SJSA1 (cell line): ENCODE measurements at regions not wholly inside any gene's neighbourhood (a gene's known extent, or its start where the extent isn't known, plus 50 kb on each side); places are given as distances from the start of the nearest gene placed in this dataset.

Experiments used
- DNase-seq, 2 experiments: peaks; one replicate each; pipeline ENCODE4 v3.0.0-alpha.2; 2015 to 2020; ENCODE audit warnings: low spot score in 2 of 2, low read depth in 1 of 2
- H3K27ac ChIP-seq: fragments of 250-450 bp; sonication (Bioruptor Pico); 2 replicates; pipeline ENCODE4 v1.5.1; 2020; ENCODE audit warnings: mild to moderate bottlenecking, moderate library complexity
- H3K27me3 ChIP-seq: fragments of 250-450 bp; sonication (Bioruptor Pico); replicated peaks from 2 replicates; pipeline ENCODE4 v1.5.1; 2020; ENCODE audit warnings: mild to moderate bottlenecking, moderate library complexity
- H3K36me3 ChIP-seq: fragments of 250-450 bp; sonication (Bioruptor Pico); 2 replicates; pipeline ENCODE4 v1.5.1; 2020; ENCODE audit warnings: mild to moderate bottlenecking
- H3K4me1 ChIP-seq: fragments of 250-450 bp; sonication (Bioruptor Pico); replicated peaks from 2 replicates; pipeline ENCODE4 v1.6.1; 2021; ENCODE audit warnings: mild to moderate bottlenecking
- H3K4me3 ChIP-seq: fragments of 250-450 bp; sonication (Bioruptor Pico); 2 replicates; pipeline ENCODE4 v1.5.1; 2020; ENCODE audit warnings: mild to moderate bottlenecking
- H3K9me3 ChIP-seq: fragments of 250-450 bp; sonication (Bioruptor Pico); replicated peaks from 2 replicates; pipeline ENCODE4 v1.5.1; 2020; ENCODE audit warnings: mild to moderate bottlenecking

DNA sequence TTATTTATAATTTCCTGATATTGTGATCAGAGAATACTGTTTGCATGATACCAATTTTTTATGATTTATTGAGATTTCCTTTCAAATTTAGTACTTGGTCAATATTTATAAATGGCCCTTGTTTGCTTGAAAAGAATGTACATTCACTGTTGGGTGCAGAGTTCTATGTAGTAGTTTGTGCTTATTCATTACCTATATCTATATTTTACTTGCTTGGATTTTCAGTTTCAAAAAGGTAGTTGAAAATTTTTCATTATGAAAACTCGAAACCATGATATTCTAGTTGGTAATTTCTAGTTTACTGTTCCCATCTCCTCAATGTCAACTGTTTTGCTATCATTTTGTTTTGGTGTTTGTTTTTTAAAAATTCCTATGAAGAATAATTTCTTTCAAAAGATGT is 155.7 kb downstream of the AASDHPPT start:
- H3K27me3 ChIP-seq: no peaks in the 10 kb centered on the region
- H3K36me3 ChIP-seq: no peaks in the 10 kb centered on the region
- DNase-seq: no peak
- no peak overlapping the region for H3K27ac ChIP-seq
- H3K9me3 ChIP-seq: no peaks in the 10 kb centered on the region
- H3K4me3 ChIP-seq: no peak overlapping the region
- H3K4me1 ChIP-seq: no peaks in the 10 kb centered on the region

GRCh38 chr11:106234794-106235193 is 157.3 kb downstream of the AASDHPPT start:
- DNase-seq: no peak
- Histone ChIP-seq H3K4me1 (no peaks in the 10 kb centered on the region), H3K36me3 (no peaks in the 10 kb centered on the region), H3K27me3 (no peaks in the 10 kb centered on the region), H3K27ac (no peak overlapping the region), H3K4me3 (no peak overlapping the region), H3K9me3 (no peaks in the 10 kb centered on the region)

DNA sequence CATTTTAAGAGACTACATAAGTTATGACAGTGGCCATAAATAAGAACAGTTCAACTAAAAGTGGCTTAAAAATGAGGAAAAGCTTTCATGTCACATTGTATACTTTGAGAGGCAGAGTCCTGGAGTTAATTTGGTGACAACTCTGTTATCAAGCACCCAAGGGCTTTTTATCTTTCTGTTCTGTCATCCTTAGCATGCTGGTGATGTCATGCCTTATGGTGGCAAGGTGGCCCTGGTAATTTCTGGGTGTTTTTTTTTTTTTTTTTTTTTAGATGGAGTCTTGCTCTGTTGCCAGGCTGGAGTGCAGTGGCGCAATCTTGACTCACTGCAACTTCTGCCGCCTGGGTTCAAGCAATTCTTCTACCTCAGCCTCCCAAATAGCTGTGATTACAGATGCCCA is 158.8 kb downstream of the AASDHPPT start:
- no peak overlapping the region for H3K27ac ChIP-seq
- H3K4me3 ChIP-seq: no peak overlapping the region
- H3K9me3 ChIP-seq: no peaks in the 10 kb centered on the region
- no peaks in the 10 kb centered on the region for H3K4me1 ChIP-seq
- no peak for DNase-seq
- H3K36me3 ChIP-seq: no peaks in the 10 kb centered on the region
- no peaks in the 10 kb centered on the region for H3K27me3 ChIP-seq

DNA sequence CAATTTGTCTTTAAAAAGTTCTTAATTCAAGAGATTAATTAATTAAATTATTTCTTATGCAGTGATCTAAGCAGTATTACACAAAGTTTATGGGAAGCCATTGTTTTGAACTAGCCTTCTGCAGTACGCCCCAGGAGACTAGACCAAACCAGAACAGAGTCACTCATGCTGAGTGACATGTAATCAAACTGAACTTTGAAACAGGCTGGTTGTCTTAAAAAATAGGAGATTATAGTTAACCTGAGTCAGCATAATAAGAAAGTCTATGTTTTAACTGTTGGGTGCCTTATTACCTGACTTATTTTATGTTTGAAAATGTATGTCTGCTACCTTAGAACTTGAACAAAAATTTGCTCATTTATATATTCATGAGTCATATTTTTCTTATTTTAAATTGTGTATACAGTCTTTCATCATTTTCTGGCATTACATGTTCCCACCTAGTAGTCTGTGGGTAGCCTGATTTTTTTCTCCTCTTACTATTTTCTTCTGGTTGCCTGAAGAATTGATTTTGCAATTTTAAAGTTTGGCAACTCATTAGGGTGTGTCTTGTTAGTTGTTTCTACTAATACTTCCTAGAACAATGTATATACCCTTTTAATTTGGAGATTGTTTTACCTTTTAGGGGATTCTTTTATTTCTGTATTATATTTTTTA is 161.4 kb downstream of the AASDHPPT start:
- H3K36me3 ChIP-seq: no peaks in the 10 kb centered on the region
- H3K9me3 ChIP-seq: no peaks in the 10 kb centered on the region
- no peak overlapping the region for H3K4me3 ChIP-seq
- no peaks in the 10 kb centered on the region for H3K27me3 ChIP-seq
- no peaks in the 10 kb centered on the region for H3K4me1 ChIP-seq
- no peak for DNase-seq
- no peak overlapping the region for H3K27ac ChIP-seq

DNA sequence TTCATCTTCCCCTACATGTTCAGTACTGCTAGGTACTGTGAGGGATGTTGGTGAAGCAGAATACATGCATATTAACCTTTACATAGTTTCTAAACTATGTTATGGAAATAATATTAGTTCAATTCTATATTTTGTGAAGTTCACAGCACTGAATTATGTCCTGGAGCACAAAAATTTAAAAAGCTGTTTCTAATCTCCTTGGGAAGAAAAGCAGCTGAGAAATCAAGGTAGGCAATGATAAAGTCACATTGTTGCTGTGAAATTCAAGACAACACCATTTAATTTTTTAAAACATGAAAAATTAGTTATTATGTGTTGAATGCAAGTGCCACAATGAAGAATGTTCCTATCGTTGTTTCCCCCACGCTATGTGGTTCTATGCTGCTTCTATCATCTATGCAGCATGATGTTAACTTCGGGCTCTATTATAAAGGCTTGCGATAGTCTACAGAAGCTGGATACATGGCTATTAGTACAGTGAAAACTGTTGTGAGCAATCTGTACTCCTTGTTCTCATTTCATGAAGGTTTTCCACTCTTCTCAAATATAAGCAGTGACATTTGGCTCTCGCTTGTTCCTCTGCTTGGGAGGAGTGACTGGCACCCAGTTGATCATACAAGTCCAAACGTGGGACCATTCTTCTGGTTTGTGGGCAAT is 164.3 kb downstream of the AASDHPPT start:
- no peak overlapping the region for H3K4me3 ChIP-seq
- DNase-seq: no peak
- H3K9me3 ChIP-seq: no peaks in the 10 kb centered on the region
- H3K4me1 ChIP-seq: no peaks in the 10 kb centered on the region
- no peaks in the 10 kb centered on the region for H3K27me3 ChIP-seq
- no peak overlapping the region for H3K27ac ChIP-seq
- H3K36me3 ChIP-seq: no peaks in the 10 kb centered on the region

DNA sequence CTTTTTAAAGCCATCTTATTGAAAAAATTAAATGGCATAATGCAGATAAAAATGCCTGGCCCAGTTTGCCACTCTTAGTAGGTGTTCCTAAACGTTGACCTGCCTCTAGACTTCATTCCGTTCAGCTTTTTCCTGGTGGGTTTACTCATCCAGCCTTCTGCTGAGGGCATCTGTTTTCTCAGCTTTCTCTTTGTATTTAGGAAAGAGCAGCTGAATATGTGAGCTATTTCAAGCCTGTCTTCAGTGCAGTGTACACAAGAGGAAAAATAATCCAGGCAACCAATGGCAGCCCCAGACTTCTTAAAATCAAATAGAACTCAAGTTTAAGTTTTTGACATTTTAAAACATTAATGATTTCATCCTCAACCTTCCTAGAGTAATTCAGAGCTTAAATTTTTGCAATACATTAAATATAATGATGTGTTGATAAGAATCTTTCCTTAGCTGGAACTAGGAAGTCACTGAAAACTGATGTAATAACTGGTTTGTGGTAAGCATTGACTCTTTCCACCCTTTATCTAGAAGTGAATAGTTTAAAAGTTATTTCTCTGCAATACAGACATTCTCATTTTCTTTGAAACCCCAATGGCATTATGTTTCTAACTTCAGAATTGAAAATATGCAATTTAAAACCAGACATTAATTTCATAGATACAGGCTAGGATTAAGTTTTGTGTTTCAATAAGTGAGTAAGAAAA is 165.4 kb downstream of the AASDHPPT start:
- H3K9me3 ChIP-seq: no peaks in the 10 kb centered on the region
- no peak overlapping the region for H3K27ac ChIP-seq
- no peak overlapping the region for H3K4me3 ChIP-seq
- no peaks in the 10 kb centered on the region for H3K36me3 ChIP-seq
- DNase-seq: no peak
- no peaks in the 10 kb centered on the region for H3K27me3 ChIP-seq
- no peaks in the 10 kb centered on the region for H3K4me1 ChIP-seq

DNA sequence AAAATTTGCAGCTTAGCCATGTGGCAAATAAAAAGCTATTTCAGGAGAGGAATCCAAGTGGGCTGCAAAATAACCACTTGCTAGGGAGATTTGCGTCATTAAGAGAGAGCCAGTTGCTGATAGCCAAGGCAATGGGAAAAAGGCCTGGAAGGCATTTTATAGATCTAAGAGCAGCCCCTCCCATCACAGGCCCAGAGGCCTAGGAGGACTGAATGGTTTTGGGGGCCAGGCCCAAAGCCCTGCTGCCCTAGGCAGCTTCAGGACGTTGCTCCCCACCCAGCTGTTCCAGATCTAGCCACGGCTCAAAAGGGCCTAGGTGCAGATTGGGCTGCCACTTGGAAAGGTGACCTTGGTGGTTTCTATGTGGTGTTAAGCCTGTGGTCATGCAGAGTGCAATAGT is 169.0 kb downstream of the AASDHPPT start:
- Histone ChIP-seq H3K27ac (no peak overlapping the region), H3K4me1 (no peaks in the 10 kb centered on the region), H3K9me3 (no peaks in the 10 kb centered on the region), H3K27me3 (no peaks in the 10 kb centered on the region), H3K36me3 (no peaks in the 10 kb centered on the region), H3K4me3 (no peak overlapping the region)
- no peak for DNase-seq

GRCh38 chr11:106249617-106250239 is 172.3 kb downstream of the AASDHPPT start:
- no peak overlapping the region for H3K27ac ChIP-seq
- no peak for DNase-seq

DNA sequence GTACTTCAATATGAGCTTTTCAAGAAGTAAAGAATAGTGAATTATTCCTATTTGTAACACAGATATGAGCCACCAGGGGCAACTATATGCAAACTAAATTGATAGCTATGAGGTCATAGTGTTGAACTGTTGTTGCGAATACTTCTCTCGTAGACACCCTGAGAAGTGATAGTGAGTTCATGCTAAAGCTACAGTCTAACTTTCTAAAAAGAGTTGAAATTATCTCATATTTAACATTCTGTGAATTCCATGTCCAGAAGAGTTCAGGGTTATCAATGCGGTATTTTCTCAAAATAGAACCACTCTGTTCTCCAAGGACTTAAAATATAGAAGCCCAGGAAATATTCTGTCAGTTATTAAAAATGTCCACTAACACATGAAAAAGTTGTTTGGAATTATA is 185.4 kb downstream of the AASDHPPT start:
- Histone ChIP-seq H3K4me3 (no peak overlapping the region), H3K27ac (no peak overlapping the region), H3K9me3 (no peaks in the 10 kb centered on the region), H3K4me1 (no peaks in the 10 kb centered on the region), H3K27me3 (no peaks in the 10 kb centered on the region), H3K36me3 (no peaks in the 10 kb centered on the region)
- DNase-seq: no peak

More at GRCh38 chr11:106249617-106250239, 172.3 kb downstream of the AASDHPPT start:
- Histone ChIP-seq H3K9me3 (no peaks in the 10 kb centered on the region), H3K27me3 (no peaks in the 10 kb centered on the region), H3K4me1 (no peaks in the 10 kb centered on the region), H3K4me3 (no peak overlapping the region), H3K36me3 (no peaks in the 10 kb centered on the region)

DNA sequence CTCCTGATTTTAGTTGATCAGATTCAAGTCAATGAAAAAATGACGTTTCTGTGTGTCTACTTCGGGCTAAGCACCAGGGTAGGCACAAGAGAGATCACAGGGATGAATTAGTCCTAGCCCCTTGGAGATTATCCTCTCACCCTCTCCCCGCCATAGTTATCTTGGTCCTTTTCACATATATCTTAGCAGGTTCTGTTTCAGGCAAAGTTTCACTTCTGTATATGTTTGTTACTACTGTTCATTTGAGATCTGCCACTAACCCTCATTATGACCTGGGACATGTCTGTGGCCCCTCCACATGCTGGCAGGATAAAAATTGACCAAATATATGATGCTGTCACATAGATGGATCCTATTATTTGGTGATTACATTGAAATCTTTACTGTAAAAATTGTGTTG is 186.1 kb downstream of the AASDHPPT start:
- Histone ChIP-seq H3K4me1 (no peaks in the 10 kb centered on the region), H3K9me3 (no peaks in the 10 kb centered on the region), H3K4me3 (no peak overlapping the region), H3K27me3 (no peaks in the 10 kb centered on the region), H3K27ac (no peak overlapping the region), H3K36me3 (no peaks in the 10 kb centered on the region)
- DNase-seq: no peak

DNA sequence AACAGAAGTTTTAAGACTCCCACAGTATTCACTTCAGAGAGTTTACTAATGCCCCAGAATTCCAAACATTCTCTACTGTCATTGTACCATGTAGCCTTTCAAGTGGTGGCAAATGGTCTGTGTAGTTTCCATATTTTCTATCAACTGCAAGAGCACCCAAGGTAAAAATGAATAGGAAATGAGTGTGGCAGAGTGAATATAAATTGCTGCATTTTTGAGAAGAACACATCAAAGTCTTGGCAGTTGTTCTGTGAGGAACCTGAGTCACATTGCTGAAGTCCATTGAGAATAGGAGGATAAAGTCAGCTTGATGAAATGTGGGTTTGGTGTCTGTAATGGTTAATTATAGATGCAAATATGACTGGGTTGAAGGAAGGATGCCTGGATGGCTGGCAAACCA is 193.6 kb downstream of the AASDHPPT start:
- no peak for DNase-seq
- Histone ChIP-seq H3K4me1 (no peaks in the 10 kb centered on the region), H3K27me3 (no peaks in the 10 kb centered on the region), H3K4me3 (no peak overlapping the region), H3K9me3 (no peaks in the 10 kb centered on the region), H3K36me3 (no peaks in the 10 kb centered on the region), H3K27ac (no peak overlapping the region)

DNA sequence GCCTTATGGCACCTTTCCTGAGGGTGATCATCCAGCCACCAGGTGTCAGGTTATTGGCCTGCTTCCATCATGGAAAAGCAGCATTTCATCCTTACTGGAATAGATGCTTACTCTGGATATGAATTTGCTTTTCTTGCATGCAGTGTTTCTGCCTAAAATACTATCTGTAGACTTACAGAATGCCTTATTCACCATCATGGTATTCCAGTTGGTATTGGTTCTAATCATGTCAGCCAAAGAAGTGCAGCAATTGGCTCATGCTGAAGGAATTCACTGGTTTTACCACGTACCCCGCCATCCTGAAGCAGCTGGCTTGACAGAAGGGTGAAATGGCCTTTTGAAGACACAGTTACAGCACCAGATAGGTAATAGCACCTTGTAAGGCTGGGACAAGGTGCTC is 194.2 kb downstream of the AASDHPPT start:
- Histone ChIP-seq H3K4me3 (no peak overlapping the region), H3K9me3 (no peaks in the 10 kb centered on the region), H3K36me3 (no peaks in the 10 kb centered on the region), H3K27ac (no peak overlapping the region), H3K4me1 (no peaks in the 10 kb centered on the region), H3K27me3 (no peaks in the 10 kb centered on the region)
- DNase-seq: no peak

DNA sequence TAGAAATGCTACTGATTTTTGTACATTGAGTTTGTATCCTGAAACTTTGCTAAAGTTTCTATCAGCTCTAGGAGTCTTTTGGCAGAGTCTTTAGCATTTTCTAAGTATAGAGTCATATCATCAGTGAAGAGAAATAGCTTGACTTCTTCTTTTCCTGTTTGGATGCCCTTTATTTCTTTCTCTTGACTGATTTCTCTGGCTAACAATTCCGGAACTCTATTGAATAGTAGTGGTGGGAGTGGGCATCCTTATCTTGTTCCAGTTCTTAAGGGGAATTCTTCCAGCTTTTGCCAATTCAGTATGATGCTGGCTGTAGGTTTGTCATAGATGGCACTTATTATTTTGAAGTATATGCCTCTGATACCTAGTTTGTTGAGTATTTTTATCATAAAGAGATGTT is 197.7 kb downstream of the AASDHPPT start:
- no peak for DNase-seq
- Histone ChIP-seq H3K27me3 (no peaks in the 10 kb centered on the region), H3K4me1 (no peaks in the 10 kb centered on the region), H3K36me3 (no peaks in the 10 kb centered on the region), H3K9me3 (no peaks in the 10 kb centered on the region), H3K27ac (no peak overlapping the region), H3K4me3 (no peak overlapping the region)

- no peak for DNase-seq
- Histone ChIP-seq H3K4me1 (no peaks in the 10 kb centered on the region; the same call in 1 of the 2 replicates), H3K27me3 (no peaks in the 10 kb centered on the region), H3K9me3 (no peaks in the 10 kb centered on the region), H3K4me3 (no peak overlapping the region), H3K36me3 (no peaks in the 10 kb centered on the region), H3K27ac (no peak overlapping the region)
These were observed 198.7 kb downstream of the AASDHPPT start for GRCh38 chr11:106276126-106276525.
